ENCODE measurements at regions not wholly inside any gene's neighbourhood (a gene's known extent, or its start where the extent isn't known, plus 50 kb on each side); places are given as distances from the start of the nearest gene placed in this dataset.

DNA sequence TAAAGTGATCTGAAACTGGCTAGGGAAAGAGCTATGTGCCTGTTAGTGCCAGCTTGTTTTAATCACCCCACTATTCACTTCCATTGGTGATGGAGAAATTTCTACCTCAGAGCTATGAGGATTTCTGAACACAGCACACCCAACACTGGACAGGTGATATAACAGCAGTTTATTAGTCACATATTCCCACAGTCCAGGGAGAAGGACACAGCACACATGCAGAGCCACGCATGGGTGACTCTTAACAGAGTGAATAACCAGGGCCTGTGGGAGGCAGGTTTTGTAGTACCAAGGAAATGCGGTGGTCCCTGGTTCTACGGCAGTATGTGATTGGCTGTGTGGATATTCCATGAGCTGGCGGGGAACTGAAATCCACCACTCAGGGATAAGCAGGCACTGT, 455.1 kb downstream of the BTG1 start:
- TF ChIP-seq, protein P1, sequence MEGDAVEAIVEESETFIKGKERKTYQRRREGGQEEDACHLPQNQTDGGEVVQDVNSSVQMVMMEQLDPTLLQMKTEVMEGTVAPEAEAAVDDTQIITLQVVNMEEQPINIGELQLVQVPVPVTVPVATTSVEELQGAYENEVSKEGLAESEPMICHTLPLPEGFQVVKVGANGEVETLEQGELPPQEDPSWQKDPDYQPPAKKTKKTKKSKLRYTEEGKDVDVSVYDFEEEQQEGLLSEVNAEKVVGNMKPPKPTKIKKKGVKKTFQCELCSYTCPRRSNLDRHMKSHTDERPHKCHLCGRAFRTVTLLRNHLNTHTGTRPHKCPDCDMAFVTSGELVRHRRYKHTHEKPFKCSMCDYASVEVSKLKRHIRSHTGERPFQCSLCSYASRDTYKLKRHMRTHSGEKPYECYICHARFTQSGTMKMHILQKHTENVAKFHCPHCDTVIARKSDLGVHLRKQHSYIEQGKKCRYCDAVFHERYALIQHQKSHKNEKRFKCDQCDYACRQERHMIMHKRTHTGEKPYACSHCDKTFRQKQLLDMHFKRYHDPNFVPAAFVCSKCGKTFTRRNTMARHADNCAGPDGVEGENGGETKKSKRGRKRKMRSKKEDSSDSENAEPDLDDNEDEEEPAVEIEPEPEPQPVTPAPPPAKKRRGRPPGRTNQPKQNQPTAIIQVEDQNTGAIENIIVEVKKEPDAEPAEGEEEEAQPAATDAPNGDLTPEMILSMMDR (IDR thresholded peaks at IDR 0.05): no peak
- TF ChIP-seq POLR2A (IDR thresholded peaks at IDR 0.05) (no peak), POLR2AphosphoS5 (IDR thresholded peaks at IDR 0.05) (no peak)
